ENCODE measurements at regions not wholly inside any gene's neighbourhood (a gene's known extent, or its start where the extent isn't known, plus 50 kb on each side); places are given as distances from the start of the nearest gene placed in this dataset.

GRCh38 chr17:72369366-72369765 is 248.5 kb downstream of the SOX9 start:
- Histone ChIP-seq H3K79me2 (ENCODE audit: control insufficient read depth, insufficient read depth, low read length) (no peaks in the 10 kb centered on the region), H3K4me1 (ENCODE audit: control insufficient read depth, extremely low read depth, insufficient read depth, low read length) (peaks cover 6% of the 10 kb centered on the region), H3K9ac (ENCODE audit: insufficient read depth, low read length) (no peak overlapping the region), H3K4me2 (ENCODE audit: extremely low read depth, insufficient read depth, low read length) (no peak overlapping the region), H3K9me3 (ENCODE audit: control insufficient read depth, insufficient read depth, low read depth, low read length) (no peaks in the 10 kb centered on the region), H3K36me3 (ENCODE audit: control insufficient read depth, insufficient read depth, low read length) (no peaks in the 10 kb centered on the region), H3K27ac (ENCODE audit: insufficient read depth, low read length) (no peak overlapping the region), H3K4me3 (replicated peaks in 1 of 4; ENCODE audit: control extremely low read depth in 1 of 4, insufficient read depth in 1 of 4, low read depth in 3 of 4, low read length in 4 of 4) (no peak overlapping the region), H3K27me3 (ENCODE audit: control insufficient read depth, insufficient read depth, low read length) (no peaks in the 10 kb centered on the region), H2AFZ (ENCODE audit: low read length) (no peak overlapping the region), H4K20me1 (ENCODE audit: control insufficient read depth, extremely low read depth, insufficient read depth, low read length) (no peaks in the 10 kb centered on the region)
- no peak for DNase-seq (ENCODE audit: low read depth in 2 of 2)
- no peak for TF ChIP-seq CTCF (conservative IDR thresholded peaks at IDR 0.05 in 1 of 2, IDR thresholded peaks at IDR 0.05 in 1 of 2; ENCODE audit: low read depth in 1 of 2, low read length in 2 of 2)
- TF ChIP-seq EZH2 (IDR thresholded peaks at IDR 0.05; ENCODE audit: low read length, missing control alignments) = no peak

GRCh38 chr17:72370819-72371218 is 250.0 kb downstream of the SOX9 start:
- peaks cover 6% of the 10 kb centered on the region for H3K4me1 ChIP-seq (ENCODE audit: control insufficient read depth, extremely low read depth, insufficient read depth, low read length)
- peak; percentile 81 to 85 for DNase-seq (ENCODE audit: low read depth in 2 of 2)
- no peak overlapping the region for H3K27ac ChIP-seq (ENCODE audit: insufficient read depth, low read length)
- no peaks in the 10 kb centered on the region for H3K9me3 ChIP-seq (ENCODE audit: control insufficient read depth, insufficient read depth, low read depth, low read length)
- H2AFZ ChIP-seq (ENCODE audit: low read length) = no peak overlapping the region
- no peaks in the 10 kb centered on the region for H3K27me3 ChIP-seq (ENCODE audit: control insufficient read depth, insufficient read depth, low read length)
- H3K79me2 ChIP-seq (ENCODE audit: control insufficient read depth, insufficient read depth, low read length) = no peaks in the 10 kb centered on the region
- H4K20me1 ChIP-seq (ENCODE audit: control insufficient read depth, extremely low read depth, insufficient read depth, low read length) = no peaks in the 10 kb centered on the region
- no peak overlapping the region for H3K4me3 ChIP-seq (replicated peaks in 1 of 4; ENCODE audit: control extremely low read depth in 1 of 4, insufficient read depth in 1 of 4, low read depth in 3 of 4, low read length in 4 of 4)
- TF ChIP-seq EZH2 (IDR thresholded peaks at IDR 0.05; ENCODE audit: low read length, missing control alignments) = no peak
- H3K36me3 ChIP-seq (ENCODE audit: control insufficient read depth, insufficient read depth, low read length) = no peaks in the 10 kb centered on the region
- H3K9ac ChIP-seq (ENCODE audit: insufficient read depth, low read length) = no peak overlapping the region
- no peak overlapping the region for H3K4me2 ChIP-seq (ENCODE audit: extremely low read depth, insufficient read depth, low read length)

GRCh38 chr17:72372185-72372584 is 251.4 kb downstream of the SOX9 start:
- H2AFZ ChIP-seq (ENCODE audit: low read length) = no peak overlapping the region
- DNase-seq (ENCODE audit: low read depth in 2 of 2) = peak in 1 of 2 donors; percentile 58

More at GRCh38 chr17:72372185-72372584, 251.4 kb downstream of the SOX9 start:
- Histone ChIP-seq H3K9me3 (ENCODE audit: control insufficient read depth, insufficient read depth, low read depth, low read length) (no peaks in the 10 kb centered on the region), H3K4me3 (replicated peaks in 1 of 4; ENCODE audit: control extremely low read depth in 1 of 4, insufficient read depth in 1 of 4, low read depth in 3 of 4, low read length in 4 of 4) (no peak overlapping the region), H3K27me3 (ENCODE audit: control insufficient read depth, insufficient read depth, low read length) (no peaks in the 10 kb centered on the region), H4K20me1 (ENCODE audit: control insufficient read depth, extremely low read depth, insufficient read depth, low read length) (no peaks in the 10 kb centered on the region), H3K27ac (ENCODE audit: insufficient read depth, low read length) (no peak overlapping the region), H3K4me2 (ENCODE audit: extremely low read depth, insufficient read depth, low read length) (no peak overlapping the region), H3K4me1 (ENCODE audit: control insufficient read depth, extremely low read depth, insufficient read depth, low read length) (peaks cover 6% of the 10 kb centered on the region), H3K36me3 (ENCODE audit: control insufficient read depth, insufficient read depth, low read length) (no peaks in the 10 kb centered on the region), H3K9ac (ENCODE audit: insufficient read depth, low read length) (no peak overlapping the region), H3K79me2 (ENCODE audit: control insufficient read depth, insufficient read depth, low read length) (no peaks in the 10 kb centered on the region)
- TF ChIP-seq CTCF (conservative IDR thresholded peaks at IDR 0.05 in 1 of 2, IDR thresholded peaks at IDR 0.05 in 1 of 2; ENCODE audit: low read depth in 1 of 2, low read length in 2 of 2) (no peak), EZH2 (IDR thresholded peaks at IDR 0.05; ENCODE audit: low read length, missing control alignments) (no peak)

Measured in fibroblast of lung (primary cell).